ENCODE measurements at regions not wholly inside any gene's neighbourhood (a gene's known extent, or its start where the extent isn't known, plus 50 kb on each side); places are given as distances from the start of the nearest gene placed in this dataset.

DNA sequence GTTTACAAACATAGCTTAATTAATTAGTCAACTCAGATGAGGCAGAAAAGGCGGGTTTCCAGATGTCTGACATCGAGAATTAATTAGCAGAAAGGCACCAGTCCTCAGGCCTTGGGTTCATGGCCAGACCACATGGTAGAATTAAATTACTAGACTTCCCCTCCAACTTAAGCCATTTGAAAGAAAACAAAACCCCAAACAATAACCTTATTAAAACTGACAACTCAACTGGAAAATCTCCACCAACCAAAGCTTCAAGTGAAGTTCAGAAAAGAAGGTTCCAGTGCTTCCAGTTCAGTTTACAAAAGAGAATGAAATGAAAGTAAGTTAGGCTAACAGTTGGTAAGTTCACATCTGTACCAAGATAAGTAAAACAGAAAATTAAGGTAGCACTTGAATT, 349.5 kb downstream of the GRIN2B start (continued):
- TF ChIP-seq TAF1 (IDR thresholded peaks at IDR 0.05; ENCODE audit: borderline replicate concordance, low read depth, low read length) (no peak), RELB (IDR thresholded peaks at IDR 0.05; ENCODE audit: low read depth) (peak; percentile 74), JUND (IDR thresholded peaks at IDR 0.05; ENCODE audit: low read depth, low read length) (no peak), RAD51 (IDR thresholded peaks at IDR 0.05) (peak; percentile 78), SPI1 (IDR thresholded peaks at IDR 0.05; ENCODE audit: borderline replicate concordance, insufficient read depth, low read depth, low read length) (peak; percentile 42; the same call in 1 of the 2 replicates), FOXM1 (IDR thresholded peaks at IDR 0.05; ENCODE audit: low read depth, low read length) (no peak), SREBF1 (IDR thresholded peaks at IDR 0.05; ENCODE audit: low read length) (no peak), ZNF687 (IDR thresholded peaks at IDR 0.05) (no peak; the same call in 1 of the 2 replicates), RFX5 (IDR thresholded peaks at IDR 0.05; ENCODE audit: low read depth, low read length) (no peak), NRF1 (conservative IDR thresholded peaks at IDR 0.05; ENCODE audit: low read depth, low read length) (no peak), BCL11A (IDR thresholded peaks at IDR 0.05; ENCODE audit: low read depth, low read length) (peak; percentile 94)
- TF ChIP-seq, protein P1, sequence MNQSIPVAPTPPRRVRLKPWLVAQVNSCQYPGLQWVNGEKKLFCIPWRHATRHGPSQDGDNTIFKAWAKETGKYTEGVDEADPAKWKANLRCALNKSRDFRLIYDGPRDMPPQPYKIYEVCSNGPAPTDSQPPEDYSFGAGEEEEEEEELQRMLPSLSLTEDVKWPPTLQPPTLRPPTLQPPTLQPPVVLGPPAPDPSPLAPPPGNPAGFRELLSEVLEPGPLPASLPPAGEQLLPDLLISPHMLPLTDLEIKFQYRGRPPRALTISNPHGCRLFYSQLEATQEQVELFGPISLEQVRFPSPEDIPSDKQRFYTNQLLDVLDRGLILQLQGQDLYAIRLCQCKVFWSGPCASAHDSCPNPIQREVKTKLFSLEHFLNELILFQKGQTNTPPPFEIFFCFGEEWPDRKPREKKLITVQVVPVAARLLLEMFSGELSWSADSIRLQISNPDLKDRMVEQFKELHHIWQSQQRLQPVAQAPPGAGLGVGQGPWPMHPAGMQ (IDR thresholded peaks at IDR 0.05; ENCODE audit: borderline replicate concordance): no peak

All from GM12878 (cell line).